ENCODE measurements at regions not wholly inside any gene's neighbourhood (a gene's known extent, or its start where the extent isn't known, plus 50 kb on each side); places are given as distances from the start of the nearest gene placed in this dataset.

- no peak for TF ChIP-seq EZH2 (IDR thresholded peaks at IDR 0.05; ENCODE audit: insufficient read depth, poor library complexity, severe bottlenecking)
- TF ChIP-seq EZH2phosphoT487 (IDR thresholded peaks at IDR 0.05; ENCODE audit: insufficient read depth, low read depth), result no peak
Observed at GRCh38 chr22:48335442-48336139, 1492.1 kb downstream of the BRD1 start.
